Heart right ventricle (tissue), 16 donors: ENCODE measurements at regions not wholly inside any gene's neighbourhood (a gene's known extent, or its start where the extent isn't known, plus 50 kb on each side); places are given as distances from the start of the nearest gene placed in this dataset.

ENCODE experiments used
- ATAC-seq, 8 donors: fragments of 200-7000 bp; cut with Tn5 transposase; one replicate each; pipeline ENCODE4 v1.9.1; 2020; ENCODE audit warnings: mild to moderate bottlenecking in 8 of 8, moderate library complexity in 8 of 8, moderate number of reproducible peaks in 1 of 8
- DNase-seq, 2 donors: peaks; one replicate each; pipeline ENCODE4 v3.0.0-alpha.2; 2020
- H3K27ac ChIP-seq, 10 donors: fragments of 200-600 bp; sonication (generic) in 2 of 10; one replicate each; pipeline versions ENCODE4 v1.5.0 to v1.8.0; 2020 to 2022; ENCODE audit warnings: mild to moderate bottlenecking in 3 of 10
- H3K27me3 ChIP-seq, 7 donors: fragments of 200-600 bp; one replicate each; pipeline ENCODE4 v1.8.0; 2021 to 2022; ENCODE audit warnings: mild to moderate bottlenecking in 2 of 7
- H3K36me3 ChIP-seq, 9 donors: fragments of 200-600 bp; sonication (generic) in 1 of 9; one replicate each; pipeline versions ENCODE4 v1.5.0 to v1.8.0; 2020 to 2022; ENCODE audit warnings: mild to moderate bottlenecking in 2 of 9
- H3K4me1 ChIP-seq, 9 donors: fragments of 200-600 bp; sonication (generic) in 1 of 9; one replicate each; pipeline versions ENCODE4 v1.5.0 to v1.8.0; 2020 to 2022; ENCODE audit warnings: mild to moderate bottlenecking in 4 of 9
- H3K4me3 ChIP-seq, 10 donors: fragments of 200-600 bp; sonication (generic) in 2 of 10; one replicate each; pipeline versions ENCODE4 v1.5.0 to v1.8.0; 2020 to 2022; ENCODE audit warnings: mild to moderate bottlenecking in 7 of 10, moderate library complexity in 2 of 10
- H3K9me3 ChIP-seq, 11 donors: fragments of 200-600 bp in 10 of 11; sonication (generic) in 2 of 11; one replicate each; pipeline versions ENCODE4 v1.5.0 to v1.8.0; 2013 to 2022; ENCODE audit warnings: mild to moderate bottlenecking in 2 of 11, control low read depth in 1 of 11, moderate library complexity in 1 of 11
- CTCF ChIP-seq, 9 donors: fragments of 200-600 bp; sonication (generic) in 2 of 9; IDR thresholded peaks; one replicate each; pipeline versions ENCODE4 v1.5.0 to v1.8.0; 2021 to 2022; ENCODE audit warnings: antibody characterized with exemption in 9 of 9, mild to moderate bottlenecking in 5 of 9, moderate library complexity in 1 of 9
- WGBS, 2 donors: extraction: QIAGEN DNeasy Blood & Tissue Kit; methylation state at CpG; one replicate each; pipeline ENCODE4 v1.1.7; 2013; ENCODE audit warnings: inconsistent platforms in 1 of 2; 5-methylcytosine and 5-hydroxymethylcytosine counted together
- intact Hi-C, 10 donors: fragments of 100-400 bp; cut with DNase I; formaldehyde crosslinking; loops; one replicate each; pipeline versions ENCODE4 v1.11.1 to v1.14.2; 2022
- donor health status: Arrhythmogenic right ventricular cardiomyopathy.
- donor health status: ischemic (EF 13 %, LVEDD 7.1; RV severe dilation, severe dysfunction).
- donor health status: healthy with polysubstance abuse.
- donor health status: DM: no; HTN: yes; CAD: no.
- donor health status: DM: no; HTN: no; CAD: no.
- donor health status: ischemic (EF 25% LVEDD 6.9; RV normal size, moderate dysfunction).
- donor health status: ischemic (EF 25% LVEDD 5.7; RV mildly dilated, moderate dysfunction).
- donor health status: healthy.
- donor health status: DM: yes; HTN: yes; CAD: no.
- donor health status: Ischemic cardiomyopathy.
- donor health status: ischemic (EF 35%, LVEDD 5.7; RV mildly dilated, moderate dysfunction).
- donor health status: nonischemic (EF 11% LVEDD 7.7; RV severe dilation, severe dysfunction).
- donor health status: DM: yes; HTN: yes; CAD: no.
- donor health status: PGD.
- donor health status: ischemic (EF 29% LVEDD 5.4; RV normal size, mild dysfunction).
- donor health status: nonischemic (EF 23%, LVEDD 6.1; RV moderate dilation, normal function).

DNA sequence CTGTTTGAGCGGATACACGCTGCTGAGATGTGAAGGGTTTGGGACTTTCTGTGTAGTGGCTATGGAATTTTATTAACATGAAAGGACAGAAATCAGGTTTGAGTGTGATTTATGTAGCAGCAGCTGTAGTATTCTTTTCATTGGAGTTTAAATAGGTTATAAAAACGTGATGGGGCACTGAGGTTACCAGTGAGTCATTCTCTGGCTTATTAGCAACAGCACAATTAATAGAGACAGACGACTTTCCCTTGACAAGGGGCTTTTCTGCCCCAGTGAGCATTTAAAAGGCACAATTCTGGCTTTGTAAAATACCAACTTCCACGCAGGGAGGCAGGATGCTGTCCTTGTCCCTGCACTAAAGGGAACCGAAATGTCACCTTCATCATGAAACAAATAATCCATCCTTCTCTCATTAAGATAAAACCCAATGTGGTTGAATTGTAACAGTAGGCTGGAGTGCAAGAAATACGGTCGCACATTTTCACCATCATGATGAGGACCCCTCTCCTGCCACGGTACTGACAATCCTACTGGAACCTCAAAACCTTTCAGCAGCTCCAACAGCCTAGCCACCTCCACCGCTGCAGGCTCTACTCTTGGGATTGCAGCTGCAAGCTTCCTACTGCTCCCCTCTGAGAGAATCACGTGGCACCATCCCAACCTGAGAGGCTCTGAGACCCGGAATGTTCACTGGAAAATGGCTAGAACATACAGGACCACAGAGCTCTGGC is 293.9 kb downstream of the IRX1 start:
- no peak for DNase-seq
- intact Hi-C loops = loop anchor here in 1 of 10 donors (10.0 kb wide), 1 partner anchor 885 kb away; no protein-coding TSS in a partner anchor
- peaks cover 0 to 9% (median 0%) of the 10 kb centered on the region in 11 donors for H3K9me3 ChIP-seq
- no peaks in the 10 kb centered on the region for H3K27me3 ChIP-seq
- no peak for TF ChIP-seq CTCF (IDR thresholded peaks at IDR 0.05)
- H3K36me3 ChIP-seq = no peaks in the 10 kb centered on the region
- 80 to 84% methylated on average over 12 of the region's 12 CpGs for WGBS, 2 donors
- H3K4me1 ChIP-seq = no peaks in the 10 kb centered on the region
- ATAC-seq = no peak
- H3K4me3 ChIP-seq = no peak overlapping the region
- H3K27ac ChIP-seq = no peak overlapping the region

- Histone ChIP-seq H3K27ac (no peak overlapping the region), H3K9me3 (peaks cover 0 to 9% (median 0%) of the 10 kb centered on the region in 11 donors), H3K27me3 (no peaks in the 10 kb centered on the region), H3K4me1 (no peaks in the 10 kb centered on the region), H3K4me3 (no peak overlapping the region), H3K36me3 (no peaks in the 10 kb centered on the region)
- ATAC-seq (no peak), DNase-seq (no peak)
- intact Hi-C loops = loop anchor here in 1 of 10 donors (10.0 kb wide), 1 partner anchor 886 kb away; no protein-coding TSS in a partner anchor
- 48 to 58% methylated on average over 3 of the region's 3 CpGs for WGBS, 2 donors
- no peak for TF ChIP-seq CTCF (IDR thresholded peaks at IDR 0.05)
Observed at GRCh38 chr5:3891113-3891512, 295.5 kb downstream of the IRX1 start.

DNA sequence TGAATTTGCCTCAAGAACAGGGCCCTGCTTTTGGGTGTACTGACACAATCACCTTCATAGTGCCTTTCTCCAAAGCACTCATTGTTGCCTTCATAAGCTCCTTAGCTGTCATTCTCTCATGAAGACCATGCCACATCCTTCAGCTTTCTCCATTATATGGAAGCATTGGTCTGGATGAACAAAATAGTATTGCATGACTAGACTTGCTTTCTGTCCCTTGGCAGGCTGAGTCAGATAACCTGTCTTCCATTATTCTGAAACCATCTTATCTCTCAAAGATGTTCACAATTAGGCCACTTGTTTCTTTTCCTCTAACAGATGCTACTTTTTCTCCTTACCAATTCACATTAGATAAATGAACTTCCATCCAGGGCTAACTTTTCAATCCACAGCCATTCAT is 297.9 kb downstream of the IRX1 start:
- Histone ChIP-seq H3K4me1 (no peaks in the 10 kb centered on the region), H3K27me3 (no peaks in the 10 kb centered on the region), H3K9me3 (peaks cover 0 to 17% (median 0%) of the 10 kb centered on the region in 11 donors), H3K36me3 (no peaks in the 10 kb centered on the region), H3K27ac (no peak overlapping the region), H3K4me3 (no peak overlapping the region)
- no peak for TF ChIP-seq CTCF (IDR thresholded peaks at IDR 0.05)
- DNase-seq (no peak), ATAC-seq (no peak)
- intact Hi-C loops = loop anchor here in 1 of 10 donors (10.0 kb wide), 1 partner anchor 889 kb away; no protein-coding TSS in a partner anchor

DNA sequence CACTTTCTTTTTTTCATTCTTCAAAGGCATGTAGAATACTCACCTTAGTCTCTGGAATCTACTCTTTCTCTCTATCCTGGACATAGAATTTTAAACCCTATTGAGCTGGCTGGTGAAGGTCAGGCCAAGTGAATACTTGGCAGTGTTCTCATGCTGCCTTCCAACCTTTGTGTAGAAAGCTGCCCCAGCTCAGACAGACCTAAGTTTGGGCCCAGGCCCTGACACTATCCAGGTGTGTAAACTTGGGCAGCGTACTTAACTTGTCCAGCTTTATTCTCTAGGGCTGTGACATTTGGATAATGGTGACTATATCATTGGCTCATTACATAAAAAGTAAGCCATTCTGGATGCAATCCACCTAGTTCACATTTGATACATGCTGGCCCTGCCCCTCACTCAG is 298.3 kb downstream of the IRX1 start:
- no peak for TF ChIP-seq CTCF (IDR thresholded peaks at IDR 0.05)
- no peak overlapping the region for H3K27ac ChIP-seq
- peak in 1 of 8 donors; percentile 25 for ATAC-seq
- DNase-seq = no peak
- H3K4me3 ChIP-seq = no peak overlapping the region
- H3K4me1 ChIP-seq = no peaks in the 10 kb centered on the region
- intact Hi-C loops = loop anchor here in 1 of 10 donors (10.0 kb wide), 1 partner anchor 889 kb away; no protein-coding TSS in a partner anchor
- no peaks in the 10 kb centered on the region for H3K36me3 ChIP-seq
- H3K27me3 ChIP-seq = no peaks in the 10 kb centered on the region
- peaks cover 0 to 17% (median 0%) of the 10 kb centered on the region in 11 donors for H3K9me3 ChIP-seq
- WGBS, 2 donors = 42 to 56% methylated on average over 1 of the region's 1 CpG
